ENCODE measurements at regions not wholly inside any gene's neighbourhood (a gene's known extent, or its start where the extent isn't known, plus 50 kb on each side); places are given as distances from the start of the nearest gene placed in this dataset.
A peak's percentile ranks its signal among the peaks of the same experiment; 100 is the strongest.
"Not testable (repeated sequence)": the region's sequence is repeated elsewhere in the genome, so short reads cannot be mapped to it uniquely, and the experiment has no call there.

GRCh38 chr12:113561068-113561780 is 89.6 kb upstream of the LHX5 start:
- no peak for DNase-seq

DNA sequence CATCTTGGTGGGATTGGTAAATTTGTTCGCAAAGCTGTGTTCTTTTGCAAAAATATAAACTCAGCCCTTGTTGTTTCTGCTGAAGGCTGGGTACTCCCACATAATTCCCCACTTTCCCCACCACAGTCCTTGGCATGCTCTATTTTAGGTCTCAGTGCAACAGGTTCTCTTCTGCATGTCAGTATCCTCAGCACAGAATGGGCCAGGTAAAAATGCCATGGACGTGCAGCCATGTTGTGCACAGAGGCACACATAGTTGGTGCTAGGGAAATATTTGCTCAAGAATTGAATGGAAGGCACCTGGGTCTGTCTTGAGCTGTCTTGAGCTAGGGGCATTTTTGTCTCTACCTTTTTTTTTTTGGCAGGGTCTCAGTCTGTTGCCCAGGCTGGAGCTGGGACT is 87.8 kb upstream of the LHX5 start:
- DNase-seq = no peak

DNA sequence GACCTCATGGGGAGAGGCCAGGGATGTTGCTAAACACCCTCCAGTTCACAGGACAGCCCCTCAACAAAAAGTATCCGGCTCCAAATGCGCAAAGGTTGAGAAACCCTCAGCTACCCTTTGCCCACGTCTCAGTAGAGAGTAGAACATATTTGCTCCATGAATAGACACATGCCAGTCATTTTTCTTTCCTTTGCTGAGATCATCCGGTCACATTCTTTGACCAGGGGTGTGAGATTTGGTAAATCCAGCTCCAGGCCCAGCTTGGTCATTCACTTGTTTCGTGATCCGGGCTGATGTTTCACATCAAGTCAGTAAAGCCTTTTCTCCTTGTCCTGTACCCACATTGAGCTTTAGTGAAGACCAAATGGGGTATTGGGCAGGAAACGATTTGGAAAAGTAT is 83.6 kb upstream of the LHX5 start:
- DNase-seq = no peak

GRCh38 chr12:113552760-113553159 is 81.1 kb upstream of the LHX5 start:
- no peak for DNase-seq

- no peak for DNase-seq
These were observed 79.9 kb upstream of the LHX5 start for GRCh38 chr12:113551563-113551962.

DNA sequence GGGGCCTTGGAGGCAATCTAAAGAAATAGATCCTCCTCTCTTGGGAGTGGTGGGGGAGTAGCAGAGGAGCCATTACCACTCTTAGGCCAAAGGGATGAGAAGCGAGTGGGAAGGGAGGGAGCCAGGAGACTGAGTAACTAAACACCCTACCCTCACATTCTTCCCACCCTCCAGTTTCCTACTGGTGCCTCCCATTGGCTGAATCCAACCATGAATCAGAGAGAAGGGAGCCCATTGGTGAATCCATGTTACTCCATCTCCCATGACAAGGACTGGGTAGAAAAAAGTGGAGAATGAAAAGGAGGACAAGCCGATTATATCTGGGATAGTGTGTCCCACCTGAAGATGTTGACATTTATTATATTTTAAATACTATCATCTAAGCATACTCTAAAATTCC is 76.8 kb upstream of the LHX5 start:
- no peak for DNase-seq

DNA sequence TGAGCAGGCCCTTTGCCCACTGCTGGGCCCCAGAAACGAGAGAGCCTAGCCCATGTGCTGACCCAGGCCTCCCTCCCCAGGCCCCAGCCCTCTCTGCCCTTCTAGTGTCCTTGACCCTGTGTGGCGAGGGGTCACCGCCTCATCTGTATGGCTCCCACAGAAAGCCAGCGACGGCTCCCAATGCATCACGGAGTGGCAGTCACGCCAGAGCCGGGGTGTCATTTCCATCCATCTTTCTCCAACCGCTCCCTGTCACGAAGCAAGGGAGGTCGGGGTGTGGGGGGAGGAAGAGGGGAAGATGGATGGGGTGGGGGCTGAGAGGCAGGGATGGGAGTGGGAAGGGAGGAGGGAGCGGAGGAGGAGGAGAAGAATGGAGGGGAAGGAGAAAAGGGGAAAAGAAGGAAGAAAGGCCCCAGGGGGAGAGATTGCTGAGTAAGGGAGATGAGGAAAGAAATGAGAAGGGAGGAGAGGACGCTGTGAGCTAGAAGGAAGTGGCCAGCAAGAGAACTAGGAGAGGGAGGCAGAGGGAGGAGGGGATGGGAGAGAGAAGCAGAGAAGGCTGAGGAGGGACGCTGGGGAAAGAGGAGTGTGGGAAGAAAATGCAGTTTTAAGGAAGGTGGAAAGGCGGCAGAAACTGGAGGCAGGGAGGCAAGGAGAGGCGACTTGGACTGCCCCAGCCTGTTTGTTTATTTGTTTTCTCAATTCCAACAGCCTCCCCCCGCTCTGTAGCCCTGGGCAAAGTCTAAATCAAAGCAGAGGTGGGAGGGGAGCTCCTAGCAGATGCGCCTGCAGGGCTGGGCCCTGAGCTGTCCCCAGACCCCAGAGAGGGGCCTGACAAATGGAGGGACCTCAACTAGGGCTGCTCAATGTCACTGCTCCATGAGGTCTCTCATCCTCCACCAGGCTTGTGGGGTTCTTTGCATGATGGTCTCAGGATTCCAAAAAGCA is 75.5 kb upstream of the LHX5 start:
- no peak for DNase-seq

DNA sequence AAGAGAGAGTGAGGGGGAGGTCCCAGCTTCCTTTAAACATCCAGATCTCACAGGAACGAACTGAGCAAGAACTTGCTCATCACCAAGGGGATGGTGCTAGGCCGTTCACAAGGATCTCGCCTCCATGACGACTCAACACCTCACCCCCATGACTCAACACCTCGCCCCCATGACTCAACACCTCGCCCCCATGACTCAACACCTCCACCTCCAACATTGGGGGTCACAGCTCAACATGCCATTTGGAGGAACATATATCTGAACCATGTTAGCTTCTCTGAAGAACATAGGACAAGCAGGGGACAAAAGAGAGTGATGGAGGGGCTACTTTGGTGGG is 66.0 kb upstream of the LHX5 start:
- DNase-seq = no peak

DNA sequence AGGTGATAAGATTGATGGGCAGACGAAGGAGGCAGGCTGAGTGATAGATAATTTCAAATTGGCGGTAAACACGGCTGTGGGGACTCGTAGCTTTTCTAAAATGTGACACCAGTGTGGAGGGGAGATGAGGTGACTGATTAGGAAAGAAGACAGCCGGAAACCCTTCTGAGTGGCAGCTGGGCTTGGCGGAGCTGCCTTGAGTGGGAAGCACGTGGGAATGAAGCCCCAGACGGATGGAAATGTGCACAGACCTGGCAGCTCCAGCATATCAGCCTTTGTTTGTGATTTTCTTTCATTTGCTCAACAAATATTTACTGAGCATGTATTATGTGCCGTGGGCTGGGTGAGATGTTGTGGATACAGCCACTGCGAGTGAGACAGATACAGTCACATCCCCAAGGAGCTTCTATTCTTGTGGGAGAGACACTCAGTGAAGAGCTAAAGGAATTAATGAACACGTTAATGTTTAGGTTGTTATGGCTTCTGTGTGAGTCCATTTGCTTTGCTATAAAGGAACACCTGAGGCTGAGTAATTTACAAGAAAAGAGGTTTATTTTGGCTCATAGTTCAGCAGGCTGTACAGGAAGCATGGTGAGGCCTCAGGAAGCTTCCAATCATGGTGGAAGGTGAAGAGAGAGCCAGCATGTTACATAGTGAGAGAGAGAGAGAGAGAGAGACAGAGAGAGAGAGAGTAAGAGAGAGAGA is 65.5 kb upstream of the LHX5 start:
- DNase-seq = no peak

DNA sequence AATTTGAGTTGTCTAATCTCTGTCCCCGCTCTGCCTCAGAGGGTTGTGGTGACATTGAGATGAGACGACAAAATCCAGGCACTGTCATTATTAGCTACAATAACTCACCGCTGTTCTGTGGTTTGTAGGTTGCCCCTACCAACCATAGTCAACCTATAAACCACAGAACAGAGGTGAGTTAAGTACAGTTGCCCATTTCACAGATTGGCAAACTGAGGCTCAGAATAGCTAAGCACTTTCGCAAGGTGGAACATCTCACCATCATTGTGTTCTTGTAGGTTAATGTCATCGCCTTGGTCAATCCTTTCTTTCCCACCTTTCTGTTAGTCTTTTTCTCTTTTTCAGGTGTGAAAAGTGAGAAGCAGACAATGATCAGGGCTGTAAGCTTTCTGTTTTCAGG is 63.4 kb upstream of the LHX5 start:
- DNase-seq = no peak

DNA sequence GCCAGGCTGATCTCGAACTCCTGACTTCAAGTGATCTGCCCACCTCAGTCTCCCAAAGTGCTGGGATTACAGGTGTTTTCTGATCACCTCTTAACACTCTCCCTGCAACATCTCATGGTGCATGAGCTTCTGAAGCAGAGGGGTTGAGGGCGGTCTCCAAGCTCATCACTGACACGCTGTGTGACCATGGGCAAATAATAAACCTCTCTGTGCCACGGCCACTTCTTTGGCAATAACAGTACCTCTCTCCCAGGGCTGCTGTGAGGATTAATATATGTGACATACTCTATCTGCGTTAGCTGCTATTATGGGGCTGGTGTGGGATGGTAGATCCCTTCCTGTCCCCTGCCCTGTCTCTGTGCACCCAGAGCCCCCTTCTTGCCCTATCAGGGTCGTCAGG is 62.9 kb upstream of the LHX5 start:
- DNase-seq = no peak

GRCh38 chr12:113533842-113534375 is 62.2 kb upstream of the LHX5 start:
- DNase-seq = no peak

DNA sequence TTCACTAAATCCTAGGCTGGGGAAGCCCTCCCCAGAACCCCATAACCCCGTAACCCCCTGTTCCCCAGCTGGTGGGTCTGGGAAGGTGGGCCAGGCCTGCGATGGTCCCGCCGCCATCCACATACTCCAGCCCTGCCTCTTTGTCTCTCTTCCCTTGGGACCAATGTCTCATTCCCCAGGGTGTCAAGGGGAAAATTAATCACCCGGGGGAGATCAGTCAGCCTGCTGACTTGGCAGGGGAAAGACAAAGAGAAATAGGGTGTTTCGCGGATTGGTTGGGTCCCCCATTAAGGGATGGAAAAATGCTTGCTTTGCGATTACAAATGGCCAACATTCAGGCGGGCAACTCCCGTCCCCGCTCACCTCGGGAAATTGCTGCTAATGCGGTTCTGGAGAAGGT is 60.6 kb upstream of the LHX5 start:
- no peak for DNase-seq

- not testable (repeated sequence) for DNase-seq
These were observed 59.4 kb upstream of the LHX5 start for GRCh38 chr12:113531073-113531472.

GRCh38 chr12:113528606-113529293 is 57.1 kb upstream of the LHX5 start:
- DNase-seq = peak; percentile 34

- DNase-seq = no peak
These were observed 53.4 kb upstream of the LHX5 start for GRCh38 chr12:113525066-113525465.

DNA sequence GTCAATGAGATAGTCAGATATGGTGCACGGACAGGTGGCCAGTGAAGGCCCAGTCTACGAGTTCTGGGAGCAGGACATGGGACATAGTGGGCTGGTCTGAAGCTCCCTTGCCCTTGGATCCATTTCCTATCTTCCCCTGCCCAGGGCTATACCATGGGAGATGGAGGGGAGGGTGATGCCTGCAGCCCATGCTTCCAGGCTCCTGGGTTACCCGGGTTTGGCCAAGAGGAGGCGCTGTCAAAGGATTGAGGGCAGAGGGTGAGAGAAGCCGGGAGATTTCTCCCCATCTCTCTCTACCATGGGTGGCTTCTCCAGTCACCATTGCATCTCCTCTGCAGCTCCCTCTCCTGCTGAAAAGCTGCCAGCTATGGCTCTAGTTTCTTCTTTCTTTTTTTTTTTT is 52.8 kb upstream of the LHX5 start:
- DNase-seq = no peak

GRCh38 chr12:113521708-113522107 is 50.0 kb upstream of the LHX5 start:
- DNase-seq = no peak
